ENCODE measurements at regions not wholly inside any gene's neighbourhood (a gene's known extent, or its start where the extent isn't known, plus 50 kb on each side); places are given as distances from the start of the nearest gene placed in this dataset.

GRCh38 chr1:215471463-215471862 lies 95.6 kb upstream of the KCTD3 start:
- no peak for DNase-seq

GRCh38 chr1:215472723-215473122 lies 94.4 kb upstream of the KCTD3 start:
- DNase-seq = no peak

- no peak for DNase-seq
Observed at GRCh38 chr1:215473943-215474342, 93.2 kb upstream of the KCTD3 start.

GRCh38 chr1:215474940-215475339 lies 92.2 kb upstream of the KCTD3 start:
- no peak for DNase-seq

- no peak for DNase-seq
Observed at GRCh38 chr1:215475796-215476481, 91.2 kb upstream of the KCTD3 start.

GRCh38 chr1:215476541-215476940 lies 90.6 kb upstream of the KCTD3 start:
- DNase-seq = no peak

GRCh38 chr1:215477632-215478031 lies 89.5 kb upstream of the KCTD3 start:
- no peak for DNase-seq

GRCh38 chr1:215479567-215479966 lies 87.5 kb upstream of the KCTD3 start:
- DNase-seq = no peak

GRCh38 chr1:215482079-215482478 lies 85.0 kb upstream of the KCTD3 start:
- no peak for DNase-seq

GRCh38 chr1:215484171-215484939 lies 82.7 kb upstream of the KCTD3 start:
- no peak for DNase-seq

- DNase-seq = no peak
Observed at GRCh38 chr1:215487466-215487865, 79.6 kb upstream of the KCTD3 start.

GRCh38 chr1:215488850-215489249 lies 78.3 kb upstream of the KCTD3 start:
- no peak for DNase-seq

- no peak for DNase-seq
Observed at GRCh38 chr1:215489771-215490565, 77.1 kb upstream of the KCTD3 start.

- DNase-seq = no peak
Observed at GRCh38 chr1:215497528-215497927, 69.6 kb upstream of the KCTD3 start.

GRCh38 chr1:215501496-215501895 lies 65.6 kb upstream of the KCTD3 start:
- DNase-seq = no peak

GRCh38 chr1:215502081-215502480 lies 65.0 kb upstream of the KCTD3 start:
- no peak for DNase-seq

GRCh38 chr1:215507119-215507518 lies 60.0 kb upstream of the KCTD3 start:
- DNase-seq = no peak

GRCh38 chr1:215508311-215508710 lies 58.8 kb upstream of the KCTD3 start:
- DNase-seq = no peak
